ENCODE measurements at regions not wholly inside any gene's neighbourhood (a gene's known extent, or its start where the extent isn't known, plus 50 kb on each side); places are given as distances from the start of the nearest gene placed in this dataset.

DNA sequence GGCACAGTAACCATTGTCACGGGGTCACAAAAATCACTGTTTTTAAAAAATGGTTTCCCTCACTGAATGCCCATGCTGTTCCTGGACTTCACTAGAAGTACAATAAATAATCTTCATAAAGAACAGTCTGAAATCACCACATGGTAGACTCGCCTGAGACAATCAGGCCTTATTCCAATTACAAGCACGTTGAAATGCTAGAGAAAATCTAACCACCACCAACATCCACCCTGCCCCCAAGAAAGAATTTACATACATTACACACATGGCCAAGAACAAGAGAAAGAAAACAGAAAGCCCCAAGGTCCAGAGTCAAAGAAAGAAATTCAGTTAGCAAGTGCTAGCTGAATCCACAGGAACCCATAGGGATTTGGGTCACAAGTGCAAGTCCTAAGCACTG lies 107.0 kb upstream of the ERG start:
- intact Hi-C loops (cut with DNase I): loop anchor here in 1 of 10 donors (10.0 kb wide), 1 partner anchor 70 kb away; no protein-coding TSS in a partner anchor
- no peak for ATAC-seq
- Histone ChIP-seq H3K4me1 (no peaks in the 10 kb centered on the region), H3K9me3 (peaks cover 0 to 17% (median 0%) of the 10 kb centered on the region in 12 donors), H3K4me3 (no peak overlapping the region), H3K36me3 (no peaks in the 10 kb centered on the region), H3K27me3 (peaks cover 0 to 7% (median 0%) of the 10 kb centered on the region in 9 donors), H3K27ac (no peak overlapping the region)
- no peak for DNase-seq
- TF ChIP-seq POLR2A (IDR thresholded peaks at IDR 0.05): no peak
- TF ChIP-seq, protein P1, sequence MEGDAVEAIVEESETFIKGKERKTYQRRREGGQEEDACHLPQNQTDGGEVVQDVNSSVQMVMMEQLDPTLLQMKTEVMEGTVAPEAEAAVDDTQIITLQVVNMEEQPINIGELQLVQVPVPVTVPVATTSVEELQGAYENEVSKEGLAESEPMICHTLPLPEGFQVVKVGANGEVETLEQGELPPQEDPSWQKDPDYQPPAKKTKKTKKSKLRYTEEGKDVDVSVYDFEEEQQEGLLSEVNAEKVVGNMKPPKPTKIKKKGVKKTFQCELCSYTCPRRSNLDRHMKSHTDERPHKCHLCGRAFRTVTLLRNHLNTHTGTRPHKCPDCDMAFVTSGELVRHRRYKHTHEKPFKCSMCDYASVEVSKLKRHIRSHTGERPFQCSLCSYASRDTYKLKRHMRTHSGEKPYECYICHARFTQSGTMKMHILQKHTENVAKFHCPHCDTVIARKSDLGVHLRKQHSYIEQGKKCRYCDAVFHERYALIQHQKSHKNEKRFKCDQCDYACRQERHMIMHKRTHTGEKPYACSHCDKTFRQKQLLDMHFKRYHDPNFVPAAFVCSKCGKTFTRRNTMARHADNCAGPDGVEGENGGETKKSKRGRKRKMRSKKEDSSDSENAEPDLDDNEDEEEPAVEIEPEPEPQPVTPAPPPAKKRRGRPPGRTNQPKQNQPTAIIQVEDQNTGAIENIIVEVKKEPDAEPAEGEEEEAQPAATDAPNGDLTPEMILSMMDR (IDR thresholded peaks at IDR 0.05): no peak
- WGBS, 4 donors: 75 to 90% (median 85%) methylated on average over 3 of the region's 3 CpGs

DNA sequence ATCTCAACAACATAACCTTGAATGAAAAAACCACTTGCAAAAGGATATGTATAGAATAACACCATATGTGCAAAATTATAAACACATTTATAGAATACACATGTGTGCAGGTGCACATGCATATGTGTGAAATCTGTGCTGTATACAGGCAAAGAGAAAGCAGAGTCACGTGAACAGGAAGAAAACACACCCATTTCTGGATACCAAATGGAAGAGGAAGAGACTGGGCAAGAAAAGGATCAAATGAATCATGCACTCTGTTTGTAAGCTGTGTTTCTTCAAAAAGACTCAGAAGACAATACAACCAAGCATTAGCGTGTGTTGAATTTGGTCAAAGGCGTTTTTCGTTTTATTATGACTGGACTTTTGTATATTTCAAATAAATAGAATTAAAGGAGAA lies 111.3 kb upstream of the ERG start:
- DNase-seq (no peak), ATAC-seq (no peak)
- Histone ChIP-seq H3K4me3 (no peak overlapping the region), H3K9me3 (peaks cover 0 to 17% (median 0%) of the 10 kb centered on the region in 12 donors), H3K4me1 (no peaks in the 10 kb centered on the region), H3K27me3 (no peaks in the 10 kb centered on the region), H3K27ac (no peak overlapping the region), H3K36me3 (no peaks in the 10 kb centered on the region)
- 76 to 87% (median 86%) methylated on average over 4 of the region's 4 CpGs for WGBS, 4 donors
- TF ChIP-seq, protein P1 (IDR thresholded peaks at IDR 0.05): no peak
- no peak for TF ChIP-seq POLR2A (IDR thresholded peaks at IDR 0.05)
- intact Hi-C loops (cut with DNase I): loop anchor here in 1 of 10 donors (10.0 kb wide), 1 partner anchor 75 kb away; no protein-coding TSS in a partner anchor

DNA sequence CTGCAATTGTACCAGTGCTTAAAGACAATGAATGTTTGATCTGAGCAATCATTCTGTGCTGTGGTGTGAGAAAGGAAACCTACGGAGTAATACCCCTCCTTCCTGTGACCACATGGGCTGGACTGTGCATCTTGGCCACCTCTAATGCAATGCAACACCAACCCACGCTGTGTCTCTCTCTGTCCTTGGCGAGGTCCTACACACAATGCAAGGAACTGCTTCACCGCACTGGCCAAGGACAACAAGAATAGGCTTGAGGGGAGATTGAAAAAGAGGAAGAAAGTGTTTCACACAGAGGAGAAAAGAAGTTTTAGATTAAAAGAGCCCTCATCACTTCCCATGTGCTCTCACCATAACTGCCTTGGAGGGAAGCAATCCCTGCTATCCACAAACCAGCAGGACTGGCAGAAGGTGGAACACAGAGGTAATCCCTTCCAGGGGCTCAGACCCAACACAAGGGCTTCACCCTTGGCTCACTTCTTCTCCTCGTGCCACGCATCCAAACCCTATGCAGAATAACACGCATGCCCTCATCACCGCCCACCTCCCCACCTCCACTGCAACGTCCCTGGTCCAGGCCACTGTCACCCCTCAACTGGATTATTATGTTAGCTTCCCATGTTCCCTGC lies 112.5 kb upstream of the ERG start:
- Histone ChIP-seq H3K36me3 (no peaks in the 10 kb centered on the region), H3K4me3 (no peak overlapping the region), H3K9me3 (peaks cover 0 to 17% (median 0%) of the 10 kb centered on the region in 12 donors), H3K27ac (no peak overlapping the region), H3K27me3 (no peaks in the 10 kb centered on the region), H3K4me1 (no peaks in the 10 kb centered on the region)
- no peak for TF ChIP-seq POLR2A (IDR thresholded peaks at IDR 0.05)
- TF ChIP-seq, protein P1 (IDR thresholded peaks at IDR 0.05): no peak
- no peak for DNase-seq
- WGBS, 4 donors: 84 to 90% (median 86%) methylated on average over 9 of the region's 9 CpGs
- no peak for ATAC-seq
- intact Hi-C loops (cut with DNase I): no loop called here

DNA sequence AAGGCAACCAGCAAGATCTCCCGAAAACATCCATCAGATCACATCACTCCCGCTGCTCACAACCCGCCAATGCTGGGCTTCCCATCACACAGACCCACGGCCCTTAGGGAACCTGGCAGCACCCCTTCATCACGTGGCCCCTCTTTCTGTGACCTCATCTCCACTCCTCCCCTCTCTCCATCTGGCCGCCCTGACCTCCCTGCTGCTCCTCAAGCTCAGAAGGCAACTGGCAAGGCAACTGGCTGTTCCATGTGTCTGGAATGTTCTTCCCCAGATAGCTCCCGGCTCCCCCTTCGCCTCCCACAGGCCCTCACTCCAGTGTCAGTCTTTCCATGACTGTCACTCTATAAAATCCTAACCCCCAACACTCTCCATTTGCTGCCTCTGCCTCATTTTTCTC lies 113.0 kb upstream of the ERG start:
- Histone ChIP-seq H3K4me1 (no peaks in the 10 kb centered on the region), H3K36me3 (no peaks in the 10 kb centered on the region), H3K27me3 (no peaks in the 10 kb centered on the region), H3K4me3 (no peak overlapping the region), H3K27ac (no peak overlapping the region), H3K9me3 (peaks cover 0 to 17% (median 0%) of the 10 kb centered on the region in 12 donors)
- intact Hi-C loops (cut with DNase I): no loop called here
- WGBS, 4 donors: 72 to 81% (median 79%) methylated on average over 8 of the region's 8 CpGs
- DNase-seq (no peak), ATAC-seq (no peak)
- no peak for TF ChIP-seq POLR2A (IDR thresholded peaks at IDR 0.05)
- TF ChIP-seq, protein P1 (IDR thresholded peaks at IDR 0.05): no peak
